HepG2 (cell line): ENCODE measurements at regions not wholly inside any gene's neighbourhood (a gene's known extent, or its start where the extent isn't known, plus 50 kb on each side); places are given as distances from the start of the nearest gene placed in this dataset.

Source experiments
- ATAC-seq: fragments of 200-7000 bp; cut with Tn5 transposase; 3 replicates; pipeline ENCODE4 v1.9.1; 2020; ENCODE audit warnings: mild to moderate bottlenecking, moderate library complexity
- BruUV-seq: library from RNA; stranded (reverse); fragments of 400-500 nt; replicated peaks from 2 replicates; lab custom pipeline; 2021; lab: Mats Ljungman, UMichigan
- CTCF ChIA-PET: fragments of 300-600 bp; formaldehyde crosslinking; extraction: SDS; loops from one replicate; lab custom pipeline; 2021; ENCODE audit warnings: low total read pairs, inconsistent platforms, low intra/inter-chr PET ratio; lab: Yijun Ruan, JAX
- POLR2A ChIA-PET: fragments of 350-600 bp; sonication (Branson Sonifier 250); formaldehyde crosslinking; loops from one replicate; lab custom pipeline; 2020; ENCODE audit warnings: antibody characterized with exemption, inconsistent platforms; lab: Yijun Ruan, JAX
- DNase-seq: peaks from one replicate; pipeline ENCODE4 v3.0.0-alpha.2; 2015; ENCODE audit warnings: low spot score
- FAIRE-seq: peaks from 3 replicates; lab custom pipeline; 2011; peaks lifted over from hg19 to GRCh38; lab: Jason Lieb, UNC
- H2AFZ ChIP-seq: one replicate; pipeline ENCODE4 v1.6.1; 2011; ENCODE audit warnings: low read length, inconsistent platforms
- H3K27ac ChIP-seq: fragments of 300-600 bp; 3 replicates; pipeline ENCODE4 v1.8.0; 2011; ENCODE audit warnings: mixed run types, mild to moderate bottlenecking, mixed read lengths, low read length, inconsistent platforms; ENCODE audit not compliant: insufficient read depth; ENCODE audit errors: extremely low read length
- H3K27me3 ChIP-seq, 2 experiments: fragments of 200-600 bp in 1 of 2; 2 replicates in 1 of 2; 3 replicates in 1 of 2; pipeline versions ENCODE4 v1.6.0 to v1.8.0; 2011; ENCODE audit warnings: low read length in 2 of 2, mild to moderate bottlenecking in 2 of 2, moderate library complexity in 2 of 2, inconsistent platforms in 1 of 2; ENCODE audit not compliant: insufficient read depth in 2 of 2, control insufficient read depth in 1 of 2
- H3K36me3 ChIP-seq, 2 experiments: fragments of 200-600 bp in 1 of 2; replicated peaks in 1 of 2; 2 replicates in 1 of 2; 3 replicates in 1 of 2; pipeline versions ENCODE4 v1.5.1 to v1.8.0; 2011; ENCODE audit warnings: low read length in 2 of 2, inconsistent platforms in 1 of 2; ENCODE audit not compliant: insufficient read depth in 2 of 2, control insufficient read depth in 1 of 2
- H3K4me1 ChIP-seq: 2 replicates; pipeline ENCODE4 v1.5.1; 2012; ENCODE audit warnings: low read length, inconsistent platforms; ENCODE audit not compliant: insufficient read depth
- H3K4me2 ChIP-seq: 2 replicates; pipeline ENCODE4 v1.6.0; 2011; ENCODE audit warnings: low read depth, low read length, inconsistent platforms
- H3K4me3 ChIP-seq, 3 experiments: fragments of 200-600 bp in 1 of 3; sonication (generic), shearing (Covaris generic) in 1 of 3; replicated peaks in 1 of 3; 2 replicates each; pipeline ENCODE4 v1.5.1; 2011 to 2016; ENCODE audit warnings: low read length in 3 of 3, inconsistent platforms in 2 of 3, low read depth in 2 of 3, mild to moderate bottlenecking in 2 of 3, control low read depth in 1 of 3, mixed read lengths in 1 of 3; ENCODE audit not compliant: insufficient read depth in 1 of 3
- H3K79me2 ChIP-seq: one replicate; pipeline ENCODE4 v1.6.1; 2011; ENCODE audit warnings: low read length, inconsistent platforms; ENCODE audit not compliant: insufficient read depth
- H3K9ac ChIP-seq: 2 replicates; pipeline ENCODE4 v1.6.0; 2011; ENCODE audit warnings: mild to moderate bottlenecking, low read depth, low read length, inconsistent platforms; ENCODE audit not compliant: insufficient read depth
- H3K9me3 ChIP-seq: 2 replicates; pipeline ENCODE4 v1.5.1; 2012; ENCODE audit warnings: mild to moderate bottlenecking, low read length
- H4K20me1 ChIP-seq: 2 replicates; pipeline ENCODE4 v1.6.0; 2011; ENCODE audit warnings: inconsistent platforms, mild to moderate bottlenecking, low read length, moderate library complexity; ENCODE audit not compliant: insufficient read depth
- AGO1 ChIP-seq: fragments of 200-400 bp; formaldehyde crosslinking; IDR thresholded peaks from 2 replicates; pipeline ENCODE4 v1.6.1; 2017; ENCODE audit warnings: mild to moderate bottlenecking, low read depth, low read length, moderate library complexity; ENCODE audit not compliant: poor library complexity, severe bottlenecking
- GATA4 ChIP-seq: sonication (generic); IDR thresholded peaks from 2 replicates; pipeline ENCODE4 v1.6.1; 2016; ENCODE audit warnings: antibody characterized with exemption, low read depth, borderline replicate concordance
- SMC3 ChIP-seq: IDR thresholded peaks from 2 replicates; pipeline ENCODE4 v1.6.1; 2011; ENCODE audit warnings: low read length, improper control_type of control experiment
- STAG1 ChIP-seq: sonication (generic); formaldehyde crosslinking; IDR thresholded peaks from 2 replicates; pipeline ENCODE4 v1.4.0; 2020; ENCODE audit warnings: missing genetic modification reagents
- WGBS: methylation state at CpG from one replicate; pipeline ENCODE4 v1.1.6; 2017; ENCODE audit warnings: low lambda C conversion rate; 5-methylcytosine and 5-hydroxymethylcytosine counted together
- in situ Hi-C: cut with HindIII; loops from 2 replicates; pipeline ENCODE4 v1.10.0; 2017; ENCODE audit warnings: low pct_unique_long_range_greater_than_20kb; ENCODE audit not compliant: extremely low pct_ligation_motif_present
- intact Hi-C: fragments of 100-400 bp; cut with micrococcal nuclease; formaldehyde crosslinking; loops from one replicate; pipeline ENCODE4 v1.10.0; 2022; ENCODE audit not compliant: unreplicated experiment
- TF ChIP-seq, protein P1 (sequence below): sonication (generic); formaldehyde crosslinking; IDR thresholded peaks from 2 replicates; pipeline ENCODE4 v1.5.0; 2020; ENCODE audit warnings: mild to moderate bottlenecking, missing genetic modification reagents, moderate library complexity
- TF ChIP-seq, protein P2 (sequence below): sonication (generic); IDR thresholded peaks from 2 replicates; pipeline ENCODE4 v1.6.1; 2016; ENCODE audit warnings: low read depth, borderline replicate concordance
- TF ChIP-seq, protein P3 (sequence below): sonication (generic); formaldehyde crosslinking; IDR thresholded peaks from 2 replicates; pipeline ENCODE4 v1.5.1; 2020; ENCODE audit warnings: mild to moderate bottlenecking, missing genetic modification reagents, borderline replicate concordance
- TF ChIP-seq, protein P4 (sequence below): sonication (generic); formaldehyde crosslinking; IDR thresholded peaks from 2 replicates; pipeline ENCODE4 v1.8.1; 2023; ENCODE audit warnings: mild to moderate bottlenecking, moderate library complexity, missing genetic modification reagents

DNA sequence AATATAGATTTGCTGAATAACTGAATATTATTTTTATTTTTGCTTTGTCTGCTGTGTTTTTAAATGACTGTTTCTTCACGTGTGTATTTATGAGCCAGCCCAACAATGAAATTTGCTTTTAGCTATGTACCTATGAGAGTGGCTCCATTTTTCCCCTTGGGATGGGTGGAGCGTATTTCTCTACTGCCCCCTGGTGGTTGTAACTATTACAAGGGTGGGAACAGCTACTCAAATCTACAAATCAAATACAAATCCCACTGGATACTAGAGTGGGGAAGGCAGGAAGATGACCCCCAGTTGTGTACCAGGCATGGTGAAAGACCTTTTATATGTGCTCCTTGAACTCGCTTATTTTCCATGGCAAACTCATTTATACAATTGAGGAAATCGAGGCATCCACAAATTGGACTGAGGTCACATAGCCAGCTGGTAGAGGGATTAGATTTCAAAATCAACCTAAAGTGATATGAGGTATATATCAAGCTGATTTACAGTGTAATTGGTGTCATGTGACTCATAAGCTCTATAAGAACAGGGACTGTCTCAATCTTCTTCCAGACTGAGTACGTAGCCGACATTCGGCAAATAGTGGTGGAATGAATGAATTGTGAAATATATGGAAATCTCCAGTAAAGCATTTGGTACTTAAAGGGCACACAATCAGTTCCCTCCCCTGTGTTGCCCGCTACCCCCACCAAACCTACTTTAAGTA lies 69.5 kb upstream of the VEPH1 start:
- H4K20me1 ChIP-seq, result no peaks in the 10 kb centered on the region
- no peak overlapping the region for H3K27ac ChIP-seq
- 13% methylated on average over 8 of the region's 8 CpGs for WGBS
- H3K4me2 ChIP-seq, result no peak overlapping the region
- peak; percentile 34 for DNase-seq
- H3K4me3 ChIP-seq, result no peak overlapping the region
- peak; percentile 32 for FAIRE-seq
- no peak overlapping the region for H2AFZ ChIP-seq
- ChIA-PET CTCF (interaction anchor here (1.7 kb wide), 1 partner anchor 40 kb away, joined by 16 read pairs; no protein-coding TSS in a partner anchor), POLR2A (no interaction called here)
- no peaks in the 10 kb centered on the region for H3K27me3 ChIP-seq
- TF ChIP-seq SMC3 (peak; percentile 41; the same call in 1 of the 2 replicates), STAG1 (peak; percentile 36; the same call in 1 of the 2 replicates), GATA4 (no peak)
- TF ChIP-seq, protein P1, sequence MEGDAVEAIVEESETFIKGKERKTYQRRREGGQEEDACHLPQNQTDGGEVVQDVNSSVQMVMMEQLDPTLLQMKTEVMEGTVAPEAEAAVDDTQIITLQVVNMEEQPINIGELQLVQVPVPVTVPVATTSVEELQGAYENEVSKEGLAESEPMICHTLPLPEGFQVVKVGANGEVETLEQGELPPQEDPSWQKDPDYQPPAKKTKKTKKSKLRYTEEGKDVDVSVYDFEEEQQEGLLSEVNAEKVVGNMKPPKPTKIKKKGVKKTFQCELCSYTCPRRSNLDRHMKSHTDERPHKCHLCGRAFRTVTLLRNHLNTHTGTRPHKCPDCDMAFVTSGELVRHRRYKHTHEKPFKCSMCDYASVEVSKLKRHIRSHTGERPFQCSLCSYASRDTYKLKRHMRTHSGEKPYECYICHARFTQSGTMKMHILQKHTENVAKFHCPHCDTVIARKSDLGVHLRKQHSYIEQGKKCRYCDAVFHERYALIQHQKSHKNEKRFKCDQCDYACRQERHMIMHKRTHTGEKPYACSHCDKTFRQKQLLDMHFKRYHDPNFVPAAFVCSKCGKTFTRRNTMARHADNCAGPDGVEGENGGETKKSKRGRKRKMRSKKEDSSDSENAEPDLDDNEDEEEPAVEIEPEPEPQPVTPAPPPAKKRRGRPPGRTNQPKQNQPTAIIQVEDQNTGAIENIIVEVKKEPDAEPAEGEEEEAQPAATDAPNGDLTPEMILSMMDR, result peak; percentile 51
- TF ChIP-seq, protein P2, sequence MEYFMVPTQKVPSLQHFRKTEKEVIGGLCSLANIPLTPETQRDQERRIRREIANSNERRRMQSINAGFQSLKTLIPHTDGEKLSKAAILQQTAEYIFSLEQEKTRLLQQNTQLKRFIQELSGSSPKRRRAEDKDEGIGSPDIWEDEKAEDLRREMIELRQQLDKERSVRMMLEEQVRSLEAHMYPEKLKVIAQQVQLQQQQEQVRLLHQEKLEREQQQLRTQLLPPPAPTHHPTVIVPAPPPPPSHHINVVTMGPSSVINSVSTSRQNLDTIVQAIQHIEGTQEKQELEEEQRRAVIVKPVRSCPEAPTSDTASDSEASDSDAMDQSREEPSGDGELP, result no peak
- no peaks in the 10 kb centered on the region for H3K36me3 ChIP-seq
- in situ Hi-C loops (no loop called here), intact Hi-C loops (loop anchor here (1.0 kb wide), 1 partner anchor 40 kb away; no protein-coding TSS in a partner anchor)
- H3K79me2 ChIP-seq, result no peaks in the 10 kb centered on the region
- no peak overlapping the region for H3K9ac ChIP-seq
- no TSS peak for BruUV-seq
- ATAC-seq, result peak; percentile 80
- no peaks in the 10 kb centered on the region for H3K9me3 ChIP-seq
- H3K4me1 ChIP-seq, result no peaks in the 10 kb centered on the region

DNA sequence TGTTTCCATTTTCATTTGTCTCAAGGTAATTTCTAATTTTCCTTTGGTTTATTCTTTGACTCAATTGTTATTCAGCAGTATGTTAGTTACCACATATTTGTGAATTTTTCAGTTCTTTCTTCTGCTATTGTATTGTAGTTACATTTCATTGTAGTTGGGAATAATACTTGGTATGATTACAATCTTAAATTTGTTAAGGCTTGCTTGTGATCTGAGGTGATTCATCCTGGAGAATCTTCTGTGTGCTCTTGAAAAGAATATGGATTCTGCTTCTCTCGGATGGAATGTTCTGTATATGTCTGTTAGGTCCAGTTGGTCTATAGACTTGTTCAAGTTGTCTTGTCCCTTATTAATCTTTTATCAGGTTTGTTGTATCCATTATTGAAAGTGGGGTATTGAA lies 63.4 kb upstream of the VEPH1 start:
- Histone ChIP-seq H3K36me3 (no peaks in the 10 kb centered on the region), H2AFZ (no peak overlapping the region), H3K4me3 (no peak overlapping the region), H3K9ac (no peak overlapping the region), H3K4me1 (no peaks in the 10 kb centered on the region), H3K27me3 (no peaks in the 10 kb centered on the region), H3K79me2 (no peaks in the 10 kb centered on the region), H3K27ac (no peak overlapping the region), H3K9me3 (no peaks in the 10 kb centered on the region), H3K4me2 (no peak overlapping the region), H4K20me1 (no peaks in the 10 kb centered on the region)
- ChIA-PET CTCF (no interaction called here), POLR2A (no interaction called here)
- no TSS peak for BruUV-seq
- ATAC-seq (no peak), DNase-seq (no peak), FAIRE-seq (no peak)
- in situ Hi-C loops (no loop called here), intact Hi-C loops (no loop called here)
- WGBS, result 0% methylated on average over 1 of the region's 1 CpG
- no peak for TF ChIP-seq AGO1
- TF ChIP-seq, protein P3, sequence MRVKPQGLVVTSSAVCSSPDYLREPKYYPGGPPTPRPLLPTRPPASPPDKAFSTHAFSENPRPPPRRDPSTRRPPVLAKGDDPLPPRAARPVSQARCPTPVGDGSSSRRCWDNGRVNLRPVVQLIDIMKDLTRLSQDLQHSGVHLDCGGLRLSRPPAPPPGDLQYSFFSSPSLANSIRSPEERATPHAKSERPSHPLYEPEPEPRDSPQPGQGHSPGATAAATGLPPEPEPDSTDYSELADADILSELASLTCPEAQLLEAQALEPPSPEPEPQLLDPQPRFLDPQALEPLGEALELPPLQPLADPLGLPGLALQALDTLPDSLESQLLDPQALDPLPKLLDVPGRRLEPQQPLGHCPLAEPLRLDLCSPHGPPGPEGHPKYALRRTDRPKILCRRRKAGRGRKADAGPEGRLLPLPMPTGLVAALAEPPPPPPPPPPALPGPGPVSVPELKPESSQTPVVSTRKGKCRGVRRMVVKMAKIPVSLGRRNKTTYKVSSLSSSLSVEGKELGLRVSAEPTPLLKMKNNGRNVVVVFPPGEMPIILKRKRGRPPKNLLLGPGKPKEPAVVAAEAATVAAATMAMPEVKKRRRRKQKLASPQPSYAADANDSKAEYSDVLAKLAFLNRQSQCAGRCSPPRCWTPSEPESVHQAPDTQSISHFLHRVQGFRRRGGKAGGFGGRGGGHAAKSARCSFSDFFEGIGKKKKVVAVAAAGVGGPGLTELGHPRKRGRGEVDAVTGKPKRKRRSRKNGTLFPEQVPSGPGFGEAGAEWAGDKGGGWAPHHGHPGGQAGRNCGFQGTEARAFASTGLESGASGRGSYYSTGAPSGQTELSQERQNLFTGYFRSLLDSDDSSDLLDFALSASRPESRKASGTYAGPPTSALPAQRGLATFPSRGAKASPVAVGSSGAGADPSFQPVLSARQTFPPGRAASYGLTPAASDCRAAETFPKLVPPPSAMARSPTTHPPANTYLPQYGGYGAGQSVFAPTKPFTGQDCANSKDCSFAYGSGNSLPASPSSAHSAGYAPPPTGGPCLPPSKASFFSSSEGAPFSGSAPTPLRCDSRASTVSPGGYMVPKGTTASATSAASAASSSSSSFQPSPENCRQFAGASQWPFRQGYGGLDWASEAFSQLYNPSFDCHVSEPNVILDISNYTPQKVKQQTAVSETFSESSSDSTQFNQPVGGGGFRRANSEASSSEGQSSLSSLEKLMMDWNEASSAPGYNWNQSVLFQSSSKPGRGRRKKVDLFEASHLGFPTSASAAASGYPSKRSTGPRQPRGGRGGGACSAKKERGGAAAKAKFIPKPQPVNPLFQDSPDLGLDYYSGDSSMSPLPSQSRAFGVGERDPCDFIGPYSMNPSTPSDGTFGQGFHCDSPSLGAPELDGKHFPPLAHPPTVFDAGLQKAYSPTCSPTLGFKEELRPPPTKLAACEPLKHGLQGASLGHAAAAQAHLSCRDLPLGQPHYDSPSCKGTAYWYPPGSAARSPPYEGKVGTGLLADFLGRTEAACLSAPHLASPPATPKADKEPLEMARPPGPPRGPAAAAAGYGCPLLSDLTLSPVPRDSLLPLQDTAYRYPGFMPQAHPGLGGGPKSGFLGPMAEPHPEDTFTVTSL (CRISPR knock-in tag), result no peak
- TF ChIP-seq, protein P4, sequence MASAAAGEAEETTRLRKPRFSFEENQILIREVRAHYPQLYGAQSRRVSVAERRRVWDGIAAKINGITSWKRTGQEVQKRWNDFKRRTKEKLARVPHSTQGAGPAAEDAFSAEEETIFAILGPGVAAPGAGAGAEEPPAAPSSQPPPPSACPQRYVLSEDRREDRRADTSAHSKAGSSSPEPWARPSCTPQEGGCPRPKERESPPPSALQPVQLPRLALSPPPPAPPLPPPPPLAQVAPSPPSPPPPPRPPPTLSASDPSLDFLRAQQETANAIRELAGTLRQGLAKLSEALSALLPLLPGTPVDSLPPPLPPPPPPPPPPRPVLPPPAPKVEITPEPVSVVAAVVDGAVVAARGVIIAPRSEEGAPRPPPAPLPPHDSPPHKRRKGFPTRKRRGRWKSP (CRISPR knock-in tag), result no peak
